Body of pancreas (tissue), 4 donors: ENCODE measurements at regions not wholly inside any gene's neighbourhood (a gene's known extent, or its start where the extent isn't known, plus 50 kb on each side); places are given as distances from the start of the nearest gene placed in this dataset.

Experiments used
- ATAC-seq: fragments of 150-250 bp; one replicate; pipeline ENCODE4 v1.9.1; 2016
- DNase-seq, 4 donors: peaks; one replicate each; pipeline ENCODE4 v3.0.0-alpha.2; 2019
- H3K27ac ChIP-seq, 4 donors: fragments of 200-600 bp; sonication (generic); 1 replicate in 3 of 4; 2 replicates in 1 of 4; pipeline versions ENCODE4 v1.5.1 to v1.6.1; 2016 to 2019; ENCODE audit warnings: mild to moderate bottlenecking in 1 of 4, mixed read lengths in 1 of 4, moderate library complexity in 1 of 4
- H3K27me3 ChIP-seq, 2 donors: fragments of 200-600 bp; sonication (generic); one replicate each; pipeline ENCODE4 v1.6.0; 2016; ENCODE audit warnings: mild to moderate bottlenecking in 1 of 2
- H3K36me3 ChIP-seq, 2 donors: fragments of 200-600 bp; sonication (generic); replicated peaks in 1 of 2; 2 replicates each; pipeline ENCODE4 v1.5.1; 2016; ENCODE audit warnings: low read depth in 2 of 2; ENCODE audit not compliant: insufficient read depth in 1 of 2
- H3K4me1 ChIP-seq: fragments of 200-600 bp; sonication (generic); one replicate; pipeline ENCODE4 v1.6.0; 2016
- H3K4me3 ChIP-seq, 2 donors: fragments of 200-600 bp; sonication (generic); 1 replicate in 1 of 2; 2 replicates in 1 of 2; pipeline ENCODE4 v1.5.1; 2016 to 2019
- H3K9me3 ChIP-seq, 3 donors: fragments of 200-600 bp; sonication (generic); 1 replicate in 2 of 3; 2 replicates in 1 of 3; pipeline ENCODE4 v1.5.1; 2016
- CTCF ChIP-seq, 7 experiments: fragments of 450-650 bp in 4 of 7; fragments of 200-600 bp in 3 of 7; sonication (generic) in 3 of 7; IDR thresholded peaks; one replicate each; pipeline ENCODE4 v1.5.1; 2016 to 2019; ENCODE audit warnings: antibody characterized with exemption in 7 of 7
- POLR2A ChIP-seq, 3 donors: fragments of 450-650 bp; IDR thresholded peaks; one replicate each; pipeline ENCODE4 v1.6.1; 2016; ENCODE audit warnings: antibody characterized with exemption in 3 of 3, mild to moderate bottlenecking in 2 of 3
- WGBS, 2 donors: methylation state at CpG; one replicate each; pipeline ENCODE4 v1.1.5; 2017; 5-methylcytosine and 5-hydroxymethylcytosine counted together
- intact Hi-C: fragments of 100-400 bp; cut with DNase I; formaldehyde crosslinking; loops from one replicate; pipeline ENCODE4 v1.15.1; 2023

- H3K27ac ChIP-seq: no peak overlapping the region
- 56 to 69% methylated on average over 6 of the region's 6 CpGs for WGBS, 2 donors
- ATAC-seq: no peak
- H3K36me3 ChIP-seq: no peaks in the 10 kb centered on the region
- DNase-seq: no peak
- no peak overlapping the region for H3K4me3 ChIP-seq
- TF ChIP-seq POLR2A (IDR thresholded peaks at IDR 0.05) (no peak), CTCF (IDR thresholded peaks at IDR 0.05) (no peak)
- H3K4me1 ChIP-seq: no peaks in the 10 kb centered on the region
- H3K9me3 ChIP-seq: no peaks in the 10 kb centered on the region
- intact Hi-C loops: no loop called here
- H3K27me3 ChIP-seq: no peaks in the 10 kb centered on the region
These were observed 198.9 kb downstream of the CDCA7 start for GRCh38 chr2:173553593-173553992.

- 0% methylated on average over 1 of the region's 1 CpG for WGBS, 2 donors
- Histone ChIP-seq H3K9me3 (no peaks in the 10 kb centered on the region), H3K4me1 (no peaks in the 10 kb centered on the region), H3K27ac (no peak overlapping the region), H3K27me3 (no peaks in the 10 kb centered on the region), H3K36me3 (no peaks in the 10 kb centered on the region), H3K4me3 (no peak overlapping the region)
- intact Hi-C loops: no loop called here
- no peak for TF ChIP-seq POLR2A (IDR thresholded peaks at IDR 0.05)
- DNase-seq: no peak
- ATAC-seq: no peak
These were observed 201.2 kb downstream of the CDCA7 start for GRCh38 chr2:173555833-173556232.

GRCh38 chr2:173556816-173557215 lies 202.1 kb downstream of the CDCA7 start:
- ATAC-seq (no peak), DNase-seq (no peak)
- TF ChIP-seq CTCF (IDR thresholded peaks at IDR 0.05): no peak
- TF ChIP-seq POLR2A (IDR thresholded peaks at IDR 0.05): no peak
- H3K9me3 ChIP-seq: no peaks in the 10 kb centered on the region
- 76 to 81% methylated on average over 5 of the region's 5 CpGs for WGBS, 2 donors
- H3K27ac ChIP-seq: no peak overlapping the region
- no peaks in the 10 kb centered on the region for H3K27me3 ChIP-seq
- no peaks in the 10 kb centered on the region for H3K36me3 ChIP-seq
- no peaks in the 10 kb centered on the region for H3K4me1 ChIP-seq
- no peak overlapping the region for H3K4me3 ChIP-seq
- intact Hi-C loops: no loop called here

- 84 to 86% methylated on average over 2 of the region's 2 CpGs for WGBS, 2 donors
- DNase-seq (no peak), ATAC-seq (no peak)
- intact Hi-C loops: no loop called here
- H3K4me3 ChIP-seq: no peak overlapping the region
- H3K9me3 ChIP-seq: no peaks in the 10 kb centered on the region
- no peaks in the 10 kb centered on the region for H3K4me1 ChIP-seq
- no peaks in the 10 kb centered on the region for H3K36me3 ChIP-seq
- H3K27ac ChIP-seq: no peak overlapping the region
- no peaks in the 10 kb centered on the region for H3K27me3 ChIP-seq
- no peak for TF ChIP-seq CTCF (IDR thresholded peaks at IDR 0.05)
- TF ChIP-seq POLR2A (IDR thresholded peaks at IDR 0.05): no peak
These were observed 202.8 kb downstream of the CDCA7 start for GRCh38 chr2:173557497-173557896.

GRCh38 chr2:173567493-173567892 lies 212.8 kb downstream of the CDCA7 start:
- ATAC-seq: no peak
- WGBS, 2 donors: 82 to 91% methylated on average over 3 of the region's 3 CpGs

More at GRCh38 chr2:173567493-173567892, 212.8 kb downstream of the CDCA7 start:
- Histone ChIP-seq H3K27ac (no peak overlapping the region), H3K27me3 (no peaks in the 10 kb centered on the region), H3K36me3 (no peaks in the 10 kb centered on the region), H3K9me3 (no peaks in the 10 kb centered on the region), H3K4me1 (peaks cover 17% of the 10 kb centered on the region), H3K4me3 (no peak overlapping the region)
- intact Hi-C loops: no loop called here
- TF ChIP-seq POLR2A (IDR thresholded peaks at IDR 0.05) (no peak), CTCF (IDR thresholded peaks at IDR 0.05) (no peak)
- DNase-seq: no peak
